Neural progenitor cell (in vitro differentiated cells): ENCODE measurements at regions not wholly inside any gene's neighbourhood (a gene's known extent, or its start where the extent isn't known, plus 50 kb on each side); places are given as distances from the start of the nearest gene placed in this dataset.

Experiments
- DNase-seq: peaks from one replicate; pipeline ENCODE4 v3.0.0-alpha.2; 2016; ENCODE audit warnings: low spot score
- H2AFZ ChIP-seq: fragments of 200-600 bp; sonication (generic); replicated peaks from 2 replicates; pipeline ENCODE4 v1.6.1; 2016; ENCODE audit warnings: antibody characterized with exemption
- H3F3A ChIP-seq: fragments of 200-600 bp; sonication (generic); 2 replicates; pipeline ENCODE4 v1.6.1; 2016; ENCODE audit warnings: antibody characterized with exemption, low read depth
- H3K27ac ChIP-seq: fragments of 200-600 bp; sonication (generic); 2 replicates; pipeline ENCODE4 v1.5.1; 2016; ENCODE audit warnings: mild to moderate bottlenecking
- H3K27me3 ChIP-seq: fragments of 200-600 bp; sonication (generic); 2 replicates; pipeline ENCODE4 v1.6.1; 2016; ENCODE audit warnings: mild to moderate bottlenecking, moderate library complexity
- H3K36me3 ChIP-seq: fragments of 200-600 bp; sonication (generic); 2 replicates; pipeline ENCODE4 v1.5.1; 2016
- H3K4me1 ChIP-seq: fragments of 200-600 bp; sonication (generic); 2 replicates; pipeline ENCODE4 v1.6.1; 2016; ENCODE audit warnings: mixed run types
- H3K4me2 ChIP-seq: fragments of 200-600 bp; sonication (generic); 2 replicates; pipeline ENCODE4 v1.6.1; 2016
- H3K4me3 ChIP-seq: fragments of 200-600 bp; sonication (generic); 2 replicates; pipeline ENCODE4 v1.5.1; 2016
- H3K79me2 ChIP-seq: fragments of 200-600 bp; sonication (generic); 2 replicates; pipeline ENCODE4 v1.6.1; 2016; ENCODE audit warnings: low read depth
- H3K9ac ChIP-seq: fragments of 200-600 bp; sonication (generic); 2 replicates; pipeline ENCODE4 v1.6.1; 2016
- H3K9me3 ChIP-seq: fragments of 200-600 bp; sonication (generic); 2 replicates; pipeline ENCODE4 v1.5.1; 2016; ENCODE audit warnings: low read depth
- H4K20me1 ChIP-seq: fragments of 200-600 bp; sonication (generic); 2 replicates; pipeline ENCODE4 v1.6.1; 2016; ENCODE audit warnings: low read depth
- H3K27ac Mint-ChIP-seq: 3 replicates; pipeline ENCODE4 v1.8.0; 2021; ENCODE audit warnings: mixed read lengths
- H3K27me3 Mint-ChIP-seq: 2 replicates; pipeline ENCODE4 v1.8.0; 2022; ENCODE audit warnings: low read depth, mild to moderate bottlenecking, inconsistent platforms, moderate library complexity, mixed read lengths; ENCODE audit not compliant: insufficient read depth
- H3K36me3 Mint-ChIP-seq: 3 replicates; pipeline ENCODE4 v1.8.0; 2021; ENCODE audit warnings: mixed read lengths
- H3K4me1 Mint-ChIP-seq: 3 replicates; pipeline ENCODE4 v1.8.0; 2021; ENCODE audit warnings: mixed read lengths
- H3K4me3 Mint-ChIP-seq: 3 replicates; pipeline ENCODE4 v1.8.0; 2021; ENCODE audit warnings: mild to moderate bottlenecking, moderate library complexity, mixed read lengths
- H3K9me3 Mint-ChIP-seq: 3 replicates; pipeline ENCODE4 v1.8.0; 2020; ENCODE audit warnings: mixed read lengths
- CTCF ChIP-seq: fragments of 200-600 bp; sonication (generic); IDR thresholded peaks from 2 replicates; pipeline ENCODE4 v1.5.1; 2017; ENCODE audit warnings: antibody characterized with exemption, mild to moderate bottlenecking
- EZH2 ChIP-seq: fragments of 200-600 bp; sonication (generic); IDR thresholded peaks from 2 replicates; pipeline ENCODE4 v1.6.1; 2017; ENCODE audit warnings: antibody characterized with exemption, mild to moderate bottlenecking, moderate library complexity
- EZH2phosphoT487 ChIP-seq: fragments of 200-600 bp; sonication (generic); IDR thresholded peaks from 2 replicates; pipeline ENCODE4 v1.6.1; 2017; ENCODE audit warnings: antibody characterized with exemption

DNA sequence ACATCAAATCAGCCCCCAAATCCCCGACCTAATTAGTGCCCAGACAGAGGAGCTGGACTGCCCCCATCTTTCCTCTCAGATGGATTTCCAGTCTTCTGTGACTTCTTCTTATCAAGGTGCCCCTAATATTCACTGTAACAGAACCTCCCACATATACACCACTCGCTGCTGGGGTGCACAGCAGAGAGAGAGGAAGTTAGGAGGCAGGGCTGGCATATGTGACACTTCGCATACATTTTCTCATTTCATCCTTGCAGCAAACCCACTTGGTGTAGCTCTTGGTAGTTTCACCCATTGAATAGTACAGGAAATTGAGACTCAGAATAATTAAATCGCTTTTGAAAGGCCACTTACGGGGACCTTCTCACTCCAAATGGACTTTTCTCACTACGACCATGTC, 56.5 kb upstream of the CCND2 start:
- H3K9me3 Mint-ChIP-seq, result peaks cover 5% of the 10 kb centered on the region
- H3K4me3 Mint-ChIP-seq, result no peak overlapping the region
- H3F3A ChIP-seq, result no peaks in the 10 kb centered on the region
- H3K4me1 ChIP-seq, result no peaks in the 10 kb centered on the region
- peaks cover under 1% of the 10 kb centered on the region for H3K9me3 ChIP-seq
- no peaks in the 10 kb centered on the region for H3K4me1 Mint-ChIP-seq
- H3K4me3 ChIP-seq, result no peak overlapping the region
- no peaks in the 10 kb centered on the region for H3K79me2 ChIP-seq
- H3K27ac Mint-ChIP-seq, result no peak overlapping the region
- no peak overlapping the region for H3K4me2 ChIP-seq
- no peaks in the 10 kb centered on the region for H4K20me1 ChIP-seq
- H3K36me3 Mint-ChIP-seq, result no peaks in the 10 kb centered on the region
- TF ChIP-seq EZH2, result no peak
- TF ChIP-seq CTCF, result no peak
- DNase-seq, result no peak
- no peaks in the 10 kb centered on the region for H3K27me3 ChIP-seq
- no peak overlapping the region for H2AFZ ChIP-seq
- H3K9ac ChIP-seq, result no peak overlapping the region
- peaks cover 2% of the 10 kb centered on the region for H3K27me3 Mint-ChIP-seq
- H3K36me3 ChIP-seq, result no peaks in the 10 kb centered on the region
- no peak overlapping the region for H3K27ac ChIP-seq

- no peak for DNase-seq
- TF ChIP-seq CTCF, result no peak
- TF ChIP-seq EZH2phosphoT487, result no peak
- TF ChIP-seq EZH2, result no peak
Observed at GRCh38 chr12:4216187-4216927, 57.2 kb upstream of the CCND2 start.

DNA sequence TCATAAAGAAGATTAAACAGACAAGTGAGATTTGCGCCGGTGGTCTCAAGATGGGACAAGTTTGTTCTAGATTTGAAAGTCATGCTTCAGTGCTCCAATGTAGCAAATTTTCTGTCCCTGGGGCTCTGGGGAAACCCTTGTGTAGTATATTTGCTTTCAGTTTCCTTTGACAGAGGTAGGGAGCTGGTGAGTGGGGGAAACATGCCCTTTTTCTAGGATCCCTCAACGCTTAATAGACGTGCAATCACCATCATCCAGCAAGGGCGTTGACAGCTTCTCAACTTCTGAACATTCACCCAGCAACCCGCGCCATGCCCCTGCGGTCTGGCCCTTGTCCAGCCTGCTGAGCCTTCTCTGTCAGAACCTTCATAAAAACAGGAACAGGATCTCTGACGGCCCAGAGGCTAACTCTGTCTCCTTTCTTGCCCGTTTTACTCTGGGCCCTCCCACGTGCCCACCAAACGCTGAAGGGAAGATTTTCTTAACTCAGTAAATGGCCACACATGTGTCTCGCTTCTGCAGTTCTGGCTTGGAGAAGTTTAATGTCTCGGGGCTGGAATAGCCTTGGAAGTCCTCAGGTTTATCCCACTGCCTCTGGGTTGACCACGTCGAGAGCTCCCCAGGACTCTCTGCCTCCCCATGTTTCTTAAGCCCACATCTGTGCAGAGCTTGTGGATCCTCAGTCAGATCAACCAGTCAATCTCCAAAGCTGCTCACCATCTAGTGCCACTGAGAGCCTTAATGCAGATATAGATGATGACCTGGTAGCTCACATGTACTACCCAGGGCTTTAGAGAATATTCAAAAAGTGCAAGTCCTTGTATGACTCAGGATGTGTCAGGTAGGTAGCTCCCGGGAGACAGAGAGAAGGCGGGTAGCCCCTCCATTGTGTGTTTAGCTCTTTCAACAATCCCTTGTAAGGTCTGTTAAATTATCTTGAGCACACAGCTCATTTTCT, 58.1 kb upstream of the CCND2 start:
- no peak overlapping the region for H3K4me2 ChIP-seq
- H4K20me1 ChIP-seq, result no peaks in the 10 kb centered on the region
- H3K9me3 ChIP-seq, result no peaks in the 10 kb centered on the region
- Mint-ChIP-seq H3K9me3 (no peaks in the 10 kb centered on the region), H3K27ac (no peak overlapping the region), H3K27me3 (peaks cover 2% of the 10 kb centered on the region), H3K36me3 (no peaks in the 10 kb centered on the region), H3K4me3 (no peak overlapping the region), H3K4me1 (no peaks in the 10 kb centered on the region)
- H3K4me3 ChIP-seq, result no peak overlapping the region
- no peak for DNase-seq
- no peak overlapping the region for H2AFZ ChIP-seq
- H3K27ac ChIP-seq, result no peak overlapping the region
- TF ChIP-seq EZH2, result no peak
- no peak for TF ChIP-seq CTCF
- TF ChIP-seq EZH2phosphoT487, result no peak
- H3K36me3 ChIP-seq, result no peaks in the 10 kb centered on the region
- H3K79me2 ChIP-seq, result no peaks in the 10 kb centered on the region
- no peak overlapping the region for H3K9ac ChIP-seq
- H3K27me3 ChIP-seq, result no peaks in the 10 kb centered on the region
- no peaks in the 10 kb centered on the region for H3F3A ChIP-seq
- H3K4me1 ChIP-seq, result no peaks in the 10 kb centered on the region

More at GRCh38 chr12:4216187-4216927, 57.2 kb upstream of the CCND2 start:
- H3K4me1 Mint-ChIP-seq, result no peaks in the 10 kb centered on the region
- H3K4me3 Mint-ChIP-seq, result no peak overlapping the region
- Histone ChIP-seq H3K36me3 (no peaks in the 10 kb centered on the region), H3F3A (no peaks in the 10 kb centered on the region), H3K9me3 (no peaks in the 10 kb centered on the region), H2AFZ (no peak overlapping the region), H3K9ac (no peak overlapping the region), H3K4me3 (no peak overlapping the region), H3K27me3 (no peaks in the 10 kb centered on the region), H3K27ac (no peak overlapping the region), H3K4me2 (no peak overlapping the region), H4K20me1 (no peaks in the 10 kb centered on the region), H3K4me1 (no peaks in the 10 kb centered on the region), H3K79me2 (no peaks in the 10 kb centered on the region)
- no peaks in the 10 kb centered on the region for H3K36me3 Mint-ChIP-seq
- H3K9me3 Mint-ChIP-seq, result peaks cover 3% of the 10 kb centered on the region
- H3K27me3 Mint-ChIP-seq, result peaks cover 2% of the 10 kb centered on the region
- no peak overlapping the region for H3K27ac Mint-ChIP-seq
